Activated CD8-positive, alpha-beta memory T cell treated with anti-CD3 and anti-CD28 coated beads, Interleukin-2, amount 50 U/mL, for 1 hour (primary cell): ENCODE measurements at regions not wholly inside any gene's neighbourhood (a gene's known extent, or its start where the extent isn't known, plus 50 kb on each side); places are given as distances from the start of the nearest gene placed in this dataset.

Source experiments
- DNase-seq: peaks from one replicate; pipeline ENCODE4 v3.0.0-alpha.2; 2020; ENCODE audit errors: extremely low read depth

GRCh38 chr2:234601213-234601612 lies 104.3 kb upstream of the ARL4C start:
- no peak for DNase-seq

DNA sequence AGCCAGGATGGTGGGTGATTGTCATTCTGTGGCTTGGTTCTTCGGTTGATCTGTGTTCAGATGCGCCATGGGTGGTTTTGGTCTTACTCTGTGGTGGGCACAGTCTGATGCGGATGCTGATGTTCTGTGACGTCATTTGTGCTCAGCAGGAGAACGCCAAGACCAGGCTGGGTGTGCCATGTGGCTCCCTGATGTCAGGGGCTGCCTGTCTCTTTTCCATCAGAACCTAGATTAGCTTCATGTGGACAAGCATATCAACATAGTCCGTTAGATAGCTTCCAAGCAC lies 100.6 kb upstream of the ARL4C start:
- DNase-seq = no peak

DNA sequence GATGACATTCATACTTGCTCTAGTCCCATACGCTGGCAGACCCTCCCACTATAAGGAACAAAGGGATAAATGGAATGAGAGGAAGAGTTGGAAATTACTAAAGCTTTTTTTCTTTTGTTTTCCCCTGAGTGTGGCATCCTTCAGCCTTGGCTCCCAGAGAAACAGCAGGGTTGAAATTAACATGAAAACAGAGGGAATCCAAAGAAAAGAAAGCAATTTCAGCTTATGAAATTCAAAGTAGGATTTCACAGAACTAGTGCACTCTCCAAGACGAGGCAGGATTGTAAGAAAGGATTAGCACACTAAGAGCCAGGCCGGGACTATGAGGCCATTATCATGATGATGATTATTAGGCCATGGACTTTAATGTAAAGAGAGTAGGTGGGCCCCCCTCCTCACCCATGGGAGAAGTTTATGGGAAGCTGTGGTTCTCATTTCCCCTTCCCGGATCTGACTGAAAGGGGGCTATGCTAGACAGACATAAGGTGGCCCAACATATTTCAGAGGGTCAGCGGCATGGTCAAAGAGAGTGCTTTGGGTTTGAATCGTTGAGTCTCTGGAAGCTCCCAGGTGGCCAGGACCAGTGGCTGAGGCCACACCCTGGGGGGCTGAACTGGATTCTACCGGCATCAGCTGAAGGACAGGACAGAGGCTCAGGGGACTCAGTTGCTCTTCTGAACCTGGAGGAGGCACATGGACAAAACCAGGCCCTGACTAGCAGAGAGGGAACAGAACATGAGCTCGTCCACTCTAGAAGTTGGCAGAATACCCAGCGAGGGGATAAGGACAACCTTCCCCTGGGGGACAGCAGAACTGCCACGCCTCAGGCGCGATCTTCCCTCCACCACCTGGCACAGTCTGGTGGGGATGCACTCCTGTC lies 100.1 kb upstream of the ARL4C start:
- no peak for DNase-seq

DNA sequence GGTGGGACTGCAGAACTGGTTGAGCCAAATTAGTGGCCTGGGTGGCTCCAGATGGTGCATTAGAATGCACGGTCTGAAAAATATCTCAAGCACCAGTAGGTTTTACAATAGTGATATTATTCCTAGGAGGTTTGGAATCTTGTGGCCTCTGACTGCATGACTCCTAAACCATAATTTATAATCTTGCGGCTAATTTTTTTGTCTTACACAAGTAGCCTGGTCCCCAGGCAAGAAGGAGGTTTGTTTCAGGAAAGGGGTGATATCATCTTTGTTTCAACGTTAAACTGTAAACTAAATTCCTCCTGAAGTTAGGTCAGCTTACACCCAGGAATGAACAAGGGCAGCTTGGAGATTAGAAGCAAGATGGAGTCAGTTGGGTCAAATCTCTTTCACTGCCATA lies 98.9 kb upstream of the ARL4C start:
- no peak for DNase-seq

DNA sequence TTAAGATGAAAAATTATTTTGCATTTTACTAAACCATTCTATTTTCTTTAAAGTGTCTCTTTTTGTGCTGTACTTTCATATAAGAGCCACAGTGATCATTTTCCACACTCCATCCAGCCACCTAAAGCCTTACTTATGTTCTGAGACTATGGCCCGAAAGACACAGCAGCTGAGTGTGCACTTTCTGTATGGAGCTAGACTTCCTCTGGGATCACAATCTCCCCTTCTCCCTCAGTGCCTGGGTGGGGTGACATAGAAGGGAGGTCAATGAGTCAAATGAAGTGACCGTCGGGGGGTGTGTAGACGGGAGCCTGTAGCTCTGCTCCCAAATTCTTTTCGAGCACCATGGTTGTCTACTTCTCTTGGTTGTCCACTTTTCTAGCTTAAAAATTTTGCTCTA lies 97.8 kb upstream of the ARL4C start:
- no peak for DNase-seq

- DNase-seq = no peak
Observed at GRCh38 chr2:234593636-234594035, 96.8 kb upstream of the ARL4C start.

DNA sequence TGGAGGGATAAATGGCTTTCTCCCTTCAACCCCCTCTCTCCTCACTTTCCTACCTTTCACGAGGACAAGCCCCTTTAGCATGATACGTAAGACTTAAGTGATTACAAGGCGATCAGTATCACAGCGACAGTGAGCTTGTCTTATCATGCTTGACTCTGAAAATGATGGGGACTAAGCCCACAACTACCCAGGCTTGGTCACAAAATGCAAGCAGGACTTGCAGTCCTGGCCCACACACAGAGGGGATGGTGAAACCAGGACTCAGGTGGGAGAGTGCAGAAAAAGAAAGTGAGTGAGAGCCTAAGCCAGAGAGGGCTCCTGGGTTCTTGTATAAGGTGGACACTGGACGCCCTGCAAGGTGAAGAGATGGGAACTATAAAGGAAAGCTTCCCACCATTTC lies 95.7 kb upstream of the ARL4C start:
- DNase-seq = no peak

- DNase-seq = no peak
Observed at GRCh38 chr2:234590076-234590475, 93.2 kb upstream of the ARL4C start.

DNA sequence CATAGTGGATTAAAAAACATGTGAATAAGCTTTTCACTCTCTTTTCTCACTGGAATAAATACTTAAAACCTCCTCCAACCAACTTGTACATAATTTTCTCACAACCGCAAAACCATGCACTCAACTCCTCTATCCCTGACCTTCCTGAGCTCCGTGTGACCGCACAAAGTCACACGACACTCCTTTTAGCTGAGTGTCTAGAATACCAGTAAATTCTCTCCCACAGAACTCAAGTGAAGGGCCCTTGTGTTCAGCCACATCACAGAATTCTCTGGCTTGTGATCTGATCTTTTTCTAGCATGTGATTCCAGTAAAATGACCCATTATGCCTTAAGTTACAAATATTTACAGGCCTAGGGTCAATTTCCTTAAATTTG lies 91.2 kb upstream of the ARL4C start:
- no peak for DNase-seq

DNA sequence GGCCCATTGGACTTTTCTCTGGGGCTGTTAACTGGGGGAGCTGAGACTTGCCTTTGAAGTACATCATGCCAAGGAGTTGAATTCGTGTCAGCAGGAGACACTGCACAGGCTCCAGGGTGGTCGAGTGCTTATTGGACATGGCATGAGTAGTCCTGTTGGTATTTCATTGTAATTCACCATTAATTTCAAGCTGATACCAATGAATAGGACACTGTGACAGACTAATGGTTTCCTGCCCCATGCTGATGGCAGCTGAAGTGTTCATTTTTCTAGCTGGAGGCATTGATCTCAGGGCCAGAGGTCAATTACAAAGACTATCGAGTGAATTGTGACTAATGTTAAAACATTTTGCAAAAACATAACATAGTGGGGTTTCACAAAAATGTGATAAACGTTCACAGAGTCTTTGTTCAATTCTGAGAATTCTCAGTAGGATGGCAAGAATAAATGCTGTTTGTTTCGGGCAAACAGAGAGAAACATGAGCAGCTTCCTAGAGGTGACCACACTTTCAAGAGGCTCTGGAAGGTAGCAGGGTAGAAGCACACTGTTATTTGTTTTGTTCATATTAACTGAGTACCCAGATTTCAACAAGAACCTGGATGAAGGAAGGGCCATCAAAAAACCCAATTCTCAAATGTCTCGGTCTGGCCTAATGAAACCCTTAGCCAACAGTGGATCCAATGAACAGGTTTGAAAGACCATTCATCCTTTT lies 90.6 kb upstream of the ARL4C start:
- no peak for DNase-seq

DNA sequence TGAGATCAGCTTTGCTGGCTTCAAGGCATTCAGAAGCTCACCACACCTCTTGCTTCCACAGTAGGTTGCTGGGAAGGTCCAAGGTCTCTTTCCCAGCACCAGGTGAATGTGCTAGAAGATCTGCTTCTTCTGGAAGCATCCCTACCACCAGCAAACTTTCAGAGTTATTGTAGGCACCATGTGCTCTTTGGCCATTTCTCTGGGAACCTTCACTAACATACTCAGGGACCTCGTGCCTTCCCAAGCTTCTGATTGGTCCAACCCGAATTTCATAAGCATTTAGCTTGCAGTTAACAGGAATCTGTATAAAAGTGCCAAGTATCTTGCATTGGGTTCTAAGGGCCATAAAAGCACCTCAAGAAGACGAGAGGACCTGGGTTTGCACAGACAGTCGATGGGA lies 86.5 kb upstream of the ARL4C start:
- no peak for DNase-seq

- no peak for DNase-seq
Observed at GRCh38 chr2:234580686-234581085, 83.8 kb upstream of the ARL4C start.

- DNase-seq = no peak
Observed at GRCh38 chr2:234579231-234579962, 82.5 kb upstream of the ARL4C start.

GRCh38 chr2:234578389-234578788 lies 81.5 kb upstream of the ARL4C start:
- DNase-seq = no peak

- no peak for DNase-seq
Observed at GRCh38 chr2:234577191-234577590, 80.3 kb upstream of the ARL4C start.

GRCh38 chr2:234571620-234572407 lies 74.9 kb upstream of the ARL4C start:
- no peak for DNase-seq

- DNase-seq = no peak
Observed at GRCh38 chr2:234570476-234570875, 73.6 kb upstream of the ARL4C start.

DNA sequence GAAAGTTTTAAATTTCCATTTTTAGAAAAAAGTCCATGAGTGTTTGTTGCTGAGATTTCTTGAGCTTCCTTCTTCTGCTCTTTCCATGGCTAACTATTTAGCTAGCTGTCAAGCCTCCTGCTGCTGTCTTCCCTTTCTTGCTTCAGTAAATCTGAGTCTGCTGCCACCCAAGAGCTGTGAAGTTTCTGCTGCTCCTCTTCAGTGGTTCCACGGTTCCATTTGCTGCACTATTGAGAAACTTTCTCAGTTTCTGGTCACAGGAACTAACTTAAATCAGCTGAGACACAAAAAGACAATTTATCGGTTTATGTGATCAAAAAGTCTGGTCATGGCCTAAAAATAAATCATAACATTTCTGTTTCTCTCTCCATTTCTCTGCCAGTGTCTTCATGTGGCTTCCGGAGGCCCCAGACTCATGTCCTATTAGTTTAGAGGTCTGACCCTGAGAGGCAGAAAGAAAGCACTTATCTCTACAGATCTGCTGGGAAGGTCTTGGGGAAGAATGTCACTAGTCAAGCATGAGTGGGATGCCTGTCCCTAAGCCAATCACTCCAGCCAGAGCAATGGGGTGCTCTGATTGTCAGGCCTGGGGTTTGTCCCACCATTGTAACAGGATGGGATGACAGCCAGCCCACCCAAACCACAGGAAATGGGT lies 73.0 kb upstream of the ARL4C start:
- DNase-seq = no peak

DNA sequence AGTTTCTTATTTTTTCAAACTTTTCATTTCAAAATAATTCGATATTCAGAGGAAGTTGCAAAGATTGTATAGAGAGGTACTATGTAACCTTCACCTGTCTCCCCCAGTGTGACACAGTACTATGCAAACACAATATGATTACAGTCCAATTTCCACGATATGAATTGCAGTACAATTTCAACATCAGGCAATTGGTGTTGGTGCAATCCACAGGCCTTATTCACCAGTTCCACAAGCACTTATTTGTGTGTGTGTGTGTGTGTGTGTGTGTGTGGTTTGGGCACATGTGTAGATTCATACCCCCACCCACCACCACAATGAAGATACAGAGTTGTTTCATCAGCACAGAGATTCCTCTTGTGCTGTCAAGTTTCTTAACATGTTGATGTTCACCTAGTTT lies 69.7 kb upstream of the ARL4C start:
- no peak for DNase-seq

DNA sequence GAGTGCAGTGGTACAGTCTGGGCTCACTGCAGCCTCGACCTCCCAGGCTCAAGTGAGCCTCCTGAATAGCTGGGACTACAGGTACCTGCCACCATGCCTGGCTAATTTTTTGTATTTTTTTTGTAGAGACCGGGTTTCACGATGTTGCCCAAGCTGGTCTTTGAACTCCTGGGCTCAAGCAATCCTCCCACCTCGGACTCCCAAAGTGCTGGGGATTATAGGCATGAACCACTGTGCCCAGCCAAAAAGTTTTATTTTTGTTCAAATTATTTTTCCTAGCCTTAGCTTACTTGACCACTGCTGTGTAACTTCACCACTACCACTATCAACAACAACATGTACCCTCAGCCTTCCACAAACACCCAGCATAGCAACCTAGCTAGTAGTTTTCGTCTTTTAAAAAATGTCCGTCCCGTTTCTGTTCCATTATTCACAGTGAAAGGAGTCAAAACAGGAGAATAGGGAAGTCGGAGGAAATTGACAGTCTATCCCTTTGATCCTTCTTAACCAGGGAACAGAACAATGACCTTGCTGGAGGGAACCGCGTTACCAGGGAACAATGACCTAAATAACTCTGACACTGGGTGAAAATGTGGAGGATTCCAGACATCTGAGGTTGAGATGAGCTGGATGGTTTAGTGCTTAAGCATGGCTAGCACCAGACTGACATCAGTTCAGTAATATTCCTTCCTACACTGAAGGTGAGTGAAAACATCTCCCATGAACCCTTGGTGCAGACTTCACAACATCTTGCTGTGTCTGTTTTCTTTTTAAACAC lies 69.2 kb upstream of the ARL4C start:
- DNase-seq = no peak

GRCh38 chr2:234565201-234565600 lies 68.3 kb upstream of the ARL4C start:
- DNase-seq = no peak
